ENCODE measurements at regions not wholly inside any gene's neighbourhood (a gene's known extent, or its start where the extent isn't known, plus 50 kb on each side); places are given as distances from the start of the nearest gene placed in this dataset.
A peak's percentile ranks its signal among the peaks of the same experiment; 100 is the strongest.

GRCh38 chr6:14051355-14051754, 66.2 kb upstream of the CD83 start:
- no peaks in the 10 kb centered on the region for H3K9me3 ChIP-seq (ENCODE audit: control insufficient read depth, low read length)
- H3K27ac ChIP-seq (ENCODE audit: low read length): no peak overlapping the region
- 64% methylated on average over 2 of the region's 2 CpGs for WGBS
- no peaks in the 10 kb centered on the region for H3K27me3 ChIP-seq (ENCODE audit: control insufficient read depth, insufficient read depth)
- H3K4me3 ChIP-seq (ENCODE audit: low read length): no peak overlapping the region
- ATAC-seq (no peak), DNase-seq (no peak)
- intact Hi-C loops (cut with DNase I): no loop called here
- no peaks in the 10 kb centered on the region for H3K4me1 ChIP-seq (ENCODE audit: control insufficient read depth, insufficient read depth, low read length)

GRCh38 chr6:14053811-14054210, 63.8 kb upstream of the CD83 start:
- Histone ChIP-seq H3K4me1 (ENCODE audit: control insufficient read depth, insufficient read depth, low read length) (no peaks in the 10 kb centered on the region), H3K9me3 (ENCODE audit: control insufficient read depth, low read length) (no peaks in the 10 kb centered on the region), H3K27me3 (ENCODE audit: control insufficient read depth, insufficient read depth) (no peaks in the 10 kb centered on the region), H3K27ac (ENCODE audit: low read length) (no peak overlapping the region), H3K4me3 (ENCODE audit: low read length) (no peak overlapping the region)
- DNase-seq (no peak), ATAC-seq (no peak)
- intact Hi-C loops (cut with DNase I): no loop called here
- whole genome bisulfite sequencing: 86% methylated on average over 2 of the region's 2 CpGs

- Histone ChIP-seq H3K4me1 (ENCODE audit: control insufficient read depth, insufficient read depth, low read length) (peaks cover 3% of the 10 kb centered on the region), H3K27me3 (ENCODE audit: control insufficient read depth, insufficient read depth) (no peaks in the 10 kb centered on the region), H3K27ac (ENCODE audit: low read length) (no peak overlapping the region), H3K4me3 (ENCODE audit: low read length) (no peak overlapping the region), H3K9me3 (ENCODE audit: control insufficient read depth, low read length) (no peaks in the 10 kb centered on the region)
- no peak for ATAC-seq
- intact Hi-C loops (cut with DNase I): loop anchor here in 1 of 4 donors (5.0 kb wide), 1 partner anchor 263 kb away; no protein-coding TSS in a partner anchor
- no peak for DNase-seq
- WGBS: 66% methylated on average over 2 of the region's 2 CpGs
Observed at GRCh38 chr6:14055541-14055940, 62.0 kb upstream of the CD83 start.

- Histone ChIP-seq H3K27ac (ENCODE audit: low read length) (no peak overlapping the region), H3K27me3 (ENCODE audit: control insufficient read depth, insufficient read depth) (no peaks in the 10 kb centered on the region), H3K4me1 (ENCODE audit: control insufficient read depth, insufficient read depth, low read length) (peaks cover 3% of the 10 kb centered on the region), H3K9me3 (ENCODE audit: control insufficient read depth, low read length) (no peaks in the 10 kb centered on the region), H3K4me3 (ENCODE audit: low read length) (no peak overlapping the region)
- 58% methylated on average over 10 of the region's 10 CpGs for WGBS
- intact Hi-C loops (cut with DNase I): loop anchor here in 1 of 4 donors (5.0 kb wide), 1 partner anchor 266 kb away; no protein-coding TSS in a partner anchor
- DNase-seq (no peak), ATAC-seq (no peak)
Observed at GRCh38 chr6:14058029-14058695, 59.4 kb upstream of the CD83 start.

- DNase-seq (no peak), ATAC-seq (no peak)
- peaks cover 3% of the 10 kb centered on the region for H3K4me1 ChIP-seq (ENCODE audit: control insufficient read depth, insufficient read depth, low read length)
- H3K27ac ChIP-seq (ENCODE audit: low read length): no peak overlapping the region
- H3K4me3 ChIP-seq (ENCODE audit: low read length): no peak overlapping the region
- H3K27me3 ChIP-seq (ENCODE audit: control insufficient read depth, insufficient read depth): no peaks in the 10 kb centered on the region
- 92% methylated on average over 3 of the region's 3 CpGs for WGBS
- intact Hi-C loops (cut with DNase I): loop anchor here in 1 of 4 donors (5.0 kb wide), 1 partner anchor 266 kb away; no protein-coding TSS in a partner anchor
- H3K9me3 ChIP-seq (ENCODE audit: control insufficient read depth, low read length): no peaks in the 10 kb centered on the region
Observed at GRCh38 chr6:14058735-14059134, 58.8 kb upstream of the CD83 start.

GRCh38 chr6:14059791-14060436, 57.7 kb upstream of the CD83 start:
- 67% methylated on average over 10 of the region's 10 CpGs for WGBS
- ATAC-seq (peak; percentile 57 to 61), DNase-seq (peak; percentile 56 to 74 (median 64))
- Histone ChIP-seq H3K4me3 (ENCODE audit: low read length) (no peak overlapping the region), H3K9me3 (ENCODE audit: control insufficient read depth, low read length) (no peaks in the 10 kb centered on the region), H3K4me1 (ENCODE audit: control insufficient read depth, insufficient read depth, low read length) (peaks cover 3% of the 10 kb centered on the region), H3K27ac (ENCODE audit: low read length) (no peak overlapping the region), H3K27me3 (ENCODE audit: control insufficient read depth, insufficient read depth) (no peaks in the 10 kb centered on the region)
- intact Hi-C loops (cut with DNase I): loop anchor here in 2 of 4 donors (5.0 to 10.0 kb wide), 2 partner anchors 265 to 268 kb away; no protein-coding TSS in a partner anchor

GRCh38 chr6:14060971-14061370, 56.6 kb upstream of the CD83 start:
- no peaks in the 10 kb centered on the region for H3K27me3 ChIP-seq (ENCODE audit: control insufficient read depth, insufficient read depth)
- ATAC-seq (no peak), DNase-seq (no peak)
- H3K9me3 ChIP-seq (ENCODE audit: control insufficient read depth, low read length): no peaks in the 10 kb centered on the region
- no peak overlapping the region for H3K27ac ChIP-seq (ENCODE audit: low read length)
- no peak overlapping the region for H3K4me3 ChIP-seq (ENCODE audit: low read length)
- intact Hi-C loops (cut with DNase I): loop anchor here in 1 of 4 donors (10.0 kb wide), 1 partner anchor 266 kb away; no protein-coding TSS in a partner anchor
- H3K4me1 ChIP-seq (ENCODE audit: control insufficient read depth, insufficient read depth, low read length): peaks cover 3% of the 10 kb centered on the region
- WGBS: 16% methylated on average over 1 of the region's 1 CpG

- intact Hi-C loops (cut with DNase I): loop anchor here in 1 of 4 donors (10.0 kb wide), 1 partner anchor 267 kb away; no protein-coding TSS in a partner anchor
- DNase-seq (no peak), ATAC-seq (no peak)
- no peaks in the 10 kb centered on the region for H3K9me3 ChIP-seq (ENCODE audit: control insufficient read depth, low read length)
- peaks cover 3% of the 10 kb centered on the region for H3K4me1 ChIP-seq (ENCODE audit: control insufficient read depth, insufficient read depth, low read length)
- 70% methylated on average over 4 of the region's 4 CpGs for WGBS
- H3K27me3 ChIP-seq (ENCODE audit: control insufficient read depth, insufficient read depth): no peaks in the 10 kb centered on the region
- no peak overlapping the region for H3K27ac ChIP-seq (ENCODE audit: low read length)
- H3K4me3 ChIP-seq (ENCODE audit: low read length): no peak overlapping the region
Observed at GRCh38 chr6:14061643-14062042, 55.9 kb upstream of the CD83 start.

GRCh38 chr6:14062345-14063029, 55.1 kb upstream of the CD83 start:
- no peaks in the 10 kb centered on the region for H3K9me3 ChIP-seq (ENCODE audit: control insufficient read depth, low read length)
- H3K4me3 ChIP-seq (ENCODE audit: low read length): no peak overlapping the region
- no peaks in the 10 kb centered on the region for H3K27me3 ChIP-seq (ENCODE audit: control insufficient read depth, insufficient read depth)
- H3K27ac ChIP-seq (ENCODE audit: low read length): no peak overlapping the region
- intact Hi-C loops (cut with DNase I): loop anchor here in 1 of 4 donors (10.0 kb wide), 1 partner anchor 268 kb away; no protein-coding TSS in a partner anchor
- H3K4me1 ChIP-seq (ENCODE audit: control insufficient read depth, insufficient read depth, low read length): peaks cover 3% of the 10 kb centered on the region
- 92% methylated on average over 3 of the region's 3 CpGs for WGBS
- DNase-seq: no peak
- ATAC-seq: no peak

GRCh38 chr6:14063756-14064155, 53.8 kb upstream of the CD83 start:
- intact Hi-C loops (cut with DNase I): loop anchor here in 1 of 4 donors (10.0 kb wide), 1 partner anchor 269 kb away; no protein-coding TSS in a partner anchor
- no peaks in the 10 kb centered on the region for H3K27me3 ChIP-seq (ENCODE audit: control insufficient read depth, insufficient read depth)
- no peak overlapping the region for H3K4me3 ChIP-seq (ENCODE audit: low read length)
- peaks cover 3% of the 10 kb centered on the region for H3K4me1 ChIP-seq (ENCODE audit: control insufficient read depth, insufficient read depth, low read length)
- H3K27ac ChIP-seq (ENCODE audit: low read length): no peak overlapping the region
- WGBS: 46% methylated on average over 3 of the region's 3 CpGs
- DNase-seq: no peak
- no peaks in the 10 kb centered on the region for H3K9me3 ChIP-seq (ENCODE audit: control insufficient read depth, low read length)
- no peak for ATAC-seq

GRCh38 chr6:14065350-14065749, 52.2 kb upstream of the CD83 start:
- Histone ChIP-seq H3K4me1 (ENCODE audit: control insufficient read depth, insufficient read depth, low read length) (no peaks in the 10 kb centered on the region), H3K27ac (ENCODE audit: low read length) (no peak overlapping the region), H3K27me3 (ENCODE audit: control insufficient read depth, insufficient read depth) (no peaks in the 10 kb centered on the region), H3K9me3 (ENCODE audit: control insufficient read depth, low read length) (no peaks in the 10 kb centered on the region), H3K4me3 (ENCODE audit: low read length) (no peak overlapping the region)
- intact Hi-C loops (cut with DNase I): loop anchor here (5.0 to 10.0 kb wide), 3 partner anchors 148 to 271 kb away; no protein-coding TSS in a partner anchor
- ATAC-seq (no peak), DNase-seq (no peak)
- 74% methylated on average over 1 of the region's 1 CpG for WGBS
